DND-41 (cell line): ENCODE measurements at regions not wholly inside any gene's neighbourhood (a gene's known extent, or its start where the extent isn't known, plus 50 kb on each side); places are given as distances from the start of the nearest gene placed in this dataset.
"Not testable (repeated sequence)": the region's sequence is repeated elsewhere in the genome, so short reads cannot be mapped to it uniquely, and the experiment has no call there.

Experiments
- ATAC-seq: fragments of 200-7000 bp; cut with Tn5 transposase; 3 replicates; pipeline ENCODE4 v1.9.1; 2021; ENCODE audit warnings: low read depth; ENCODE audit not compliant: insufficient read depth
- DNase-seq: peaks from one replicate; pipeline ENCODE4 v3.0.0-alpha.2; 2020
- H2AFZ ChIP-seq: 2 replicates; pipeline ENCODE4 v1.6.0; 2012; ENCODE audit warnings: low read depth, low read length
- H3K27ac ChIP-seq: 2 replicates; pipeline ENCODE4 v1.5.1; 2012; ENCODE audit warnings: low read length, inconsistent platforms
- H3K27me3 ChIP-seq: fragments of 200-600 bp; sonication (generic); 2 replicates; pipeline ENCODE4 v1.6.0; 2012; ENCODE audit warnings: low read length, mild to moderate bottlenecking, inconsistent platforms; ENCODE audit not compliant: insufficient read depth, poor library complexity
- H3K36me3 ChIP-seq: 2 replicates; pipeline ENCODE4 v1.5.1; 2012; ENCODE audit warnings: low read length, inconsistent platforms; ENCODE audit not compliant: insufficient read depth
- H3K4me1 ChIP-seq: 2 replicates; pipeline ENCODE4 v1.5.1; 2012; ENCODE audit warnings: mild to moderate bottlenecking, low read length; ENCODE audit not compliant: insufficient read depth
- H3K4me2 ChIP-seq: 2 replicates; pipeline ENCODE4 v1.6.0; 2012; ENCODE audit warnings: mild to moderate bottlenecking, moderate library complexity, low read length, inconsistent platforms; ENCODE audit not compliant: insufficient read depth
- H3K4me3 ChIP-seq, 2 experiments: fragments of 200-600 bp in 1 of 2; shearing (Covaris generic) in 1 of 2; 2 replicates each; pipeline ENCODE4 v1.5.1; 2012 to 2016; ENCODE audit warnings: inconsistent platforms in 2 of 2, low read length in 2 of 2, mild to moderate bottlenecking in 2 of 2, low read depth in 1 of 2, moderate library complexity in 1 of 2
- H3K79me2 ChIP-seq: 2 replicates; pipeline ENCODE4 v1.6.0; 2012; ENCODE audit warnings: low read length, inconsistent platforms; ENCODE audit not compliant: insufficient read depth
- H3K9ac ChIP-seq: 2 replicates; pipeline ENCODE4 v1.6.0; 2012; ENCODE audit warnings: low read depth, mild to moderate bottlenecking, inconsistent platforms, low read length, moderate library complexity
- H3K9me3 ChIP-seq: 2 replicates; pipeline ENCODE4 v1.5.1; 2012; ENCODE audit warnings: low read length, moderate library complexity, mild to moderate bottlenecking, inconsistent platforms; ENCODE audit not compliant: insufficient read depth, severe bottlenecking
- H4K20me1 ChIP-seq: 2 replicates; pipeline ENCODE4 v1.6.0; 2012; ENCODE audit warnings: low read length; ENCODE audit not compliant: insufficient read depth
- CTCF ChIP-seq: IDR thresholded peaks from 2 replicates; pipeline ENCODE4 v1.5.1; 2012; ENCODE audit warnings: borderline replicate concordance, low read length, moderate library complexity, mild to moderate bottlenecking; ENCODE audit not compliant: poor library complexity, severe bottlenecking; ENCODE audit errors: extremely low read depth
- EZH2 ChIP-seq: IDR thresholded peaks from 3 replicates; pipeline ENCODE4 v1.6.1; 2012; ENCODE audit warnings: borderline replicate concordance, low read depth, mild to moderate bottlenecking, moderate library complexity, low read length, inconsistent platforms; ENCODE audit not compliant: severe bottlenecking

- H3K4me3 ChIP-seq, result no peak overlapping the region
- no peaks in the 10 kb centered on the region for H3K9me3 ChIP-seq
- H4K20me1 ChIP-seq, result no peaks in the 10 kb centered on the region
- H3K27me3 ChIP-seq, result no peaks in the 10 kb centered on the region
- H3K9ac ChIP-seq, result no peak overlapping the region
- no peak overlapping the region for H3K4me2 ChIP-seq
- no peaks in the 10 kb centered on the region for H3K79me2 ChIP-seq
- TF ChIP-seq EZH2 (no peak), CTCF (no peak)
- H3K4me1 ChIP-seq, result no peaks in the 10 kb centered on the region
- no peak overlapping the region for H3K27ac ChIP-seq
- ATAC-seq, result no peak
- no peak for DNase-seq
- H2AFZ ChIP-seq, result no peak overlapping the region
- no peaks in the 10 kb centered on the region for H3K36me3 ChIP-seq
These were observed 253.0 kb downstream of the HINT1 start for GRCh38 chr5:130912088-130912487.

GRCh38 chr5:130908186-130908585, 256.9 kb downstream of the HINT1 start:
- H3K4me1 ChIP-seq, result no peaks in the 10 kb centered on the region
- ATAC-seq (no peak), DNase-seq (no peak)
- H3K4me3 ChIP-seq, result no peak overlapping the region
- TF ChIP-seq CTCF (no peak), EZH2 (no peak)
- no peaks in the 10 kb centered on the region for H3K36me3 ChIP-seq
- no peaks in the 10 kb centered on the region for H4K20me1 ChIP-seq
- no peaks in the 10 kb centered on the region for H3K9me3 ChIP-seq
- H3K27ac ChIP-seq, result no peak overlapping the region
- no peaks in the 10 kb centered on the region for H3K79me2 ChIP-seq
- no peak overlapping the region for H3K9ac ChIP-seq
- H2AFZ ChIP-seq, result no peak overlapping the region
- H3K27me3 ChIP-seq, result no peaks in the 10 kb centered on the region
- no peak overlapping the region for H3K4me2 ChIP-seq

GRCh38 chr5:130897537-130898195, 267.4 kb downstream of the HINT1 start:
- not testable (repeated sequence) for H3K4me1 ChIP-seq, H3K4me3 ChIP-seq, H3K9me3 ChIP-seq, H3K9ac ChIP-seq, H3K79me2 ChIP-seq, H3K27ac ChIP-seq, H2AFZ ChIP-seq, H3K27me3 ChIP-seq, ATAC-seq, H4K20me1 ChIP-seq, H3K4me2 ChIP-seq, H3K36me3 ChIP-seq, DNase-seq

GRCh38 chr5:130897181-130897536, 267.9 kb downstream of the HINT1 start:
- H3K79me2 ChIP-seq, H3K36me3 ChIP-seq, H2AFZ ChIP-seq, ATAC-seq, DNase-seq, H3K27me3 ChIP-seq, H3K9me3 ChIP-seq, H3K4me2 ChIP-seq, H4K20me1 ChIP-seq, H3K9ac ChIP-seq, H3K27ac ChIP-seq, H3K4me3 ChIP-seq, H3K4me1 ChIP-seq: not testable (repeated sequence)
